HG03354 (cell line): ENCODE measurements at regions not wholly inside any gene's neighbourhood (a gene's known extent, or its start where the extent isn't known, plus 50 kb on each side); places are given as distances from the start of the nearest gene placed in this dataset.
"Not testable (repeated sequence)": the region's sequence is repeated elsewhere in the genome, so short reads cannot be mapped to it uniquely, and the experiment has no call there.

Experiments
- ATAC-seq: cut with Tn5 transposase; IDR thresholded peaks from one replicate; pipeline ENCODE4 v1.9.1; 2021; ENCODE audit warnings: mild to moderate bottlenecking; ENCODE audit not compliant: unreplicated experiment, poor library complexity, severe bottlenecking

DNA sequence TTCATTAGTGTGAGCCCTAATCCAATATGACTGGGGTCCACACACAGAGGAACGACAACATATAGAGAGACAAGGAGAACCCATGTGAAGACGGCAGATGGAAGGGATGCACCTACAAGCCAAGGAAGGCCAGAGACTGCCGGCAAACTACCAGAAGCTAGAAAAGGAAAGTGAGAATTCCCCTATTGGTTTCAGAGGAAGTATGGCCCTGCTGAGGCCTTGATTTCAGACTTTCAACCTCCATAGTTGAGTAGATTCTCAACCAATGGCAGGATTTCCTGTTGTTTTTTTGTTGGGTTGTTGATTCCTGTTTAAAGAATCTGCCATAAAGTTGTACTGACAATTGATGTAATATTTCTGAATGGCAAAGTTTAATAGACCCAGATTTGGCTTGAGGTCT lies 241.5 kb downstream of the SATB2 start:
- ATAC-seq = peak; percentile 74

- no peak for ATAC-seq
Observed at GRCh38 chr2:199207011-199207410, 250.7 kb downstream of the SATB2 start.

- no peak for ATAC-seq
Observed at GRCh38 chr2:199206536-199206935, 251.2 kb downstream of the SATB2 start.

DNA sequence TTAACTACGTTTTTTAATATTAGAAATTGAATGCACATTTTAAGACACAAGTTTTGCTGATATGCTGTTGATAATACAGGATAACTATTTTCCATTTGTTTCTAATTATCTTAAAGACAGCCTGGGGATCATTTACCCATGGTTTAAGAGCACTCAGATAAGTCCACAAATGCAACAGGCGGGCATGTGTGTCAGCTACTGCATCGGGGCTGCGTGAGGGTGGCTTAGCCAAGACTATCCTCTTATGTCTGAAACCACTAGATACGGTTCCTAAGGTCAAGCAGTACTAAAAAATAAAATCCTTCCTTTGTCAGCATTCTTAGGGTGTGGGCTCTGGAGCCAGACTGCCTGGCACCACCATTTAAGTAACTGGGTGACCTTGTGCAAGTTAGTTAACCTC lies 254.8 kb downstream of the SATB2 start:
- ATAC-seq = no peak

- ATAC-seq = no peak
Observed at GRCh38 chr2:199201539-199201938, 256.2 kb downstream of the SATB2 start.

GRCh38 chr2:199199797-199200196 lies 257.9 kb downstream of the SATB2 start:
- no peak for ATAC-seq

DNA sequence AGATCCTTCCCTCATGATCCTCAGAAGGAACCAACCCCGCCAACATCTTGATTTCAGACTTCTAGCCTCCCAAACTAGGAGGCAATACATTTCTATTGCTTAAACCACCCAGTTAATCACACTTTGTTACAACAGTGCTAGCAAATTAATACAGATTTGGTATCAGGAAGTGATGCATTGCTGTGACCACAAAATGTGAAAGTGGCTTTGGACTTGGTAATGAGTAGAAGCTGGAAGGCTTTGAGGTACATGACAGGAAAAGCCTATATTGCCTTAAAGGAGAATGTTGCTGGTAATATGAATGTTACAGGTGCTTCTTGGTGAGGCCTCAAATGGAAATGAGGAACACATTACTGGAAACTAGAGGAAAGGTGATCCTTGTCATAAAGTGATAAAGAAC lies 260.3 kb downstream of the SATB2 start:
- no peak for ATAC-seq

GRCh38 chr2:199196686-199197085 lies 261.1 kb downstream of the SATB2 start:
- ATAC-seq = no peak

DNA sequence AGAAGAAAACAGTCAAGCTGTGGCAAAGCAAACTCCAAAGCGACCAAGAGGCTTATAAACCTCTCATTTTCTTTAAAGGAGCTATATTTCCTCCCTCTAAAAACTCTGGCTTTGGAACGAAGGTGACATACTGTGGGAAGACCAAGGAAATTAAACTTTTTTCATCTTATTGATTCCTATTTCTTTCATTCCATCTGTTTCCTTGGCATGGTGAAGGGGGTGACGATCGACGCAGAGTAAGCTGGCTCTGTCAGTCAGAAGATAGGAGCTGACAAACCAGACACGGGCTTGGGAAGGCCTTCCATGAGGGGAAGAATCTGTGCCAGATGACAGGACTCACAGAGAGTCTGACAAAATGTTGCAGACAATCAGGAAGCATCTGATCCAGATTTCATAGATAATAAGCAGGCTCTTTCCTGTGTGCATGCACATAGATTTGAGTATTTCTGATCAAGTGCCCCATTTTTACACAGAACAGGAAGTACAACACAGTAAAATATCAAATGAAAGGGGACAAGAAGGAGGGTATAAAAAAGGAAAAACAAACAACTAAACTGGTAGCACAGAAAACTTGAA lies 261.7 kb downstream of the SATB2 start:
- ATAC-seq = no peak

DNA sequence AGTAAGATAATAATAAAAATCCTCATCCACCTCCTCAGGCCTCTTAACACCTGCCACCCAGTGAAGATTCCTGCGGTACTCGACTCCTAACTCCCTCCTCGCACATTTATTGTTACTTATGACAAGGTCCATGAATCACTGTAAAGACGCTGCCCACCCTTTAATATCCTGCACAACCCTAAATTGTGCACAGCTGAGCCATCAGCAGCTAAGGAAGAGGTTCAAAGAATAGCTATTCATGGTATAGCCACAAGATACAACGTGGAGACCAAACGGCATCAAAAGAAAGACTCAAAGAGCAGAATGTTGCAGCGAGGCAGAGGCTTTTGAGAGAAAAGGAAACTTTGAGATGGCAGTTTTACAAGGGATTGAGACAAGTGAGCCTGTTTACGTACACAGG lies 266.3 kb downstream of the SATB2 start:
- ATAC-seq = no peak

DNA sequence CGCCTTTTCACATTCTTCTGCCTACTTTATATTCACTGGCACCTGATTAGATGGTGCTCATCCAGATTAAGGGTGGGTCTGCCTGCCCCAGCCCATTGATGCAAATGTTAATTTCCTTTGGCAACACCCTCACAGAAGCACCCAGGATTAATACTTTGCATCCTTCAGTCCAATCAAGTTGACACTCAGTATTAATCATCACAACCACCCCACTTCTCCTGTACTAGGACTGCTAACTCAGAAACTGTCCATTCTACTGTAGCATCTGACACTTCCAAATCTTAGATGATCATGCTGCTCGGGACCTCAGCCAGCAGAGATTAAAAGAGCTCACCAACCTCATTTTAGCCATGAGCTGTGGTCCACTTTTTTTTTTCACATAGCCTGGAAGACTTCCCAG lies 268.5 kb downstream of the SATB2 start:
- no peak for ATAC-seq

DNA sequence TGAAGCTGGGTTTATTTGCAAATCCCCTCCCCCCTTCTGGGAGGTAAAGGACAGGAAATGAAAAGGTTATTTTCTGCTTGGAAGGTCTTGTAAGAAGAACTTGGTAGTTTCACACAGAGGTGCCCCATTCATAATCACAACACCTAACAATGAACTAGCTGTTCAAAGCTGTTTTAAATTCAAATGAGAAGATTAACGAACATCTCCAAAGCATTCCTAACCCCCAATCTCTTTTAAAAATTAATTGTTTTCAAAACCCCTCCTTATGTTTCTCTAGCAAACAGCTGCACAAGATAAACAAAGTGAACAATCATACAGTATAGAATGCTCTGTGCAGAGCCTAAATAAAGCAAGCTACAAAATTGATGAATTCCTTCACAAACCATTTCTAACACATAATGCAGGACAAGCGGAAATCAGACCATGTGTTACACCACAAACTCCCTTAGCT lies 271.4 kb downstream of the SATB2 start:
- ATAC-seq = no peak

- not testable (repeated sequence) for ATAC-seq
Observed at GRCh38 chr2:199185174-199185573, 272.6 kb downstream of the SATB2 start.

DNA sequence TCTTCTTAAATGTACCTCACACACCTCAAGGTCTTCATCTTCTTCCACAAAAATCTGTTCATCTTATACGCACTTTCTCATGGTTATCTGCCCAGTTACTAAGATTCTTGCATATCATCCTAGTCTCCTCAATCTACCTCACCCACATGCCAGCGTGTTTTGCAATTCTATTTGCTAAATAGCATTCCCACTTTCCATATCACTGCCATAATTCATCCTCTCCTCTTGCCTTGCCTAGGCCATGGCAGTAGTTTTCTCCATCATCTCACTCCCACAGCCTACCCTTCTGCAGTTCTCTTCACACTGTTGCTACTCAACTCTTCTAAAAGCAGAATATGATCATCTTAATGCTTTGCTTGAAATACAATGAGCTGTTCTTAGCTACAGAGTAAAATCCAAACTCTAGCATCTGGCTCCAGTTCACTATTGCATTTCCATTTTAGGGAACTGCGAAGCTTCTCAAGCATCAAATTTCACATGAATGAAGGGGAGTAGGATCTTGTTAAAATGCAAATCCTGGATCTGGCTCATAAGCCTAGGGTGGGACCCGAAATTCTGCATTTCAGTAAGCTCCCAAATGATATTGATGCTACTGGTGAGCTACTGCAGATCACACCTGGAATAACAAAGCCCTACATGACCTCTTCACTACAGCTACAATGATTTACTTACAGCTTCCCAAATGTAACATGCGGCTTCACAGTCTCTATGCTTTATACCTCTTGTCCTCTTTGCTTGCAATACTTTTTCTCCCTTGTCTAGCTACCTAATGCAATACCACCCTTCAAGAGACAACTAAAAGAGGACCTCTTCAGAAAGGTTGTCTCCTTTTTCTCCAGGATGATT lies 293.9 kb downstream of the SATB2 start:
- no peak for ATAC-seq

GRCh38 chr2:199160677-199161465 lies 296.9 kb downstream of the SATB2 start:
- ATAC-seq = no peak

DNA sequence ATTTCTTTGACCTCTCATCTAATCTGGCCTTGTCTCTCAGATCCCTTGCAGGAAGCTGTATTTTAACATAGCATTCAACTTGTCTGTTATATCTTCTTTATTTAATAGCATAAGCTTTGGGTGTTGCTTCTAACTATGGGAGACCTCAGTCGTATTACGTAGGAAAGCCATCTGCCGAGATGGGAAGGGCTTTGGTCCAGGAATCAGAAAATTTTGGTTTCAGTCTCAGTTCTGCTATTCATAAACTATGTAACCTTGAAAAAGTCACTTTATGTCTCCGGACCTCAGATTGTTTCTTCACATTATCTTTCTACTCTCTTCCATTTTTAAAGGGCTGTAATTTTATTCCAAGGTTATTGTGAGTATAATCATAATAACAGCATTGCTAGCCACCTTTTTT lies 297.7 kb downstream of the SATB2 start:
- ATAC-seq = no peak

GRCh38 chr2:199148076-199148845 lies 309.5 kb downstream of the SATB2 start:
- no peak for ATAC-seq

DNA sequence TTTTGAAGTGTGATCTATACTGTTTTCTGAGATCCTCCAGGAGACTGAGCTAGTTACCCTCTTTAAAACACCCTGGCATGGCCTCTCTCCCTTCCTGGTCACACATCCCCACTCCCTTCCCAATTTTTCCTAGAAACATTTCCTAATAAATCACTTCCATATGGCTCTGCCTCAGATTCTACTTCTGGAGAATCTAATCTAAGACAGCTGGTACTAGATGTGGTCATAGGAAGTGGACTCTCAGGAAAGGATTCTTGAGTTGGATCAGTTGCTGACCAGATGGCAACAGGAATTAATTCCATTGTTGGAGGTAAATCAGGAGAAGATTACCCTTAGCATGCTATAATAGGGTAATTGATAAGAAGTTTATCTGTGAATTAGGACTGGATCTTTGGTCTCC lies 310.5 kb downstream of the SATB2 start:
- ATAC-seq = no peak

- no peak for ATAC-seq
Observed at GRCh38 chr2:199144546-199144945, 313.2 kb downstream of the SATB2 start.

DNA sequence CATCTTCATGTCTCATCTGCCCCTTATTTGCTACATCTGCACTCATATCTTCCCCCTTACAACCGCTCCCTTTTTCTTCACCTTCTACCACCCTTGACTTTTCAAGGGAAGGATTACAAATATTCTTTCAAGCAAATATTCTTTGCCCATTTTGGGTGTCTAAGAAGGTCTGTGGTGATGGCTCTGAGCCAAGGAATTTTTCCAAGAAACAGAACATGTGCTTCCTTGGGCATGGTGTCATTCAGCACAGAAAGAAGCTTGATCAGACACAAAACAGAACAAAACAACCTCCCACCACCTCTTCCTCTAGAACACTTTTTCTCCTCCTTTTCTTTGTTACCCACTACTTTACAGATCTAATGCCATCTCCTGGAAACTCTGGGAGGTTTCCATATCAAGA lies 313.7 kb downstream of the SATB2 start:
- ATAC-seq = no peak
